Sciatic nerve (tissue), 2 donors: ENCODE measurements at regions not wholly inside any gene's neighbourhood (a gene's known extent, or its start where the extent isn't known, plus 50 kb on each side); places are given as distances from the start of the nearest gene placed in this dataset.
"Not testable (repeated sequence)": the region's sequence is repeated elsewhere in the genome, so short reads cannot be mapped to it uniquely, and the experiment has no call there.

Experiments used
- ATAC-seq: fragments of 200-7000 bp; cut with Tn5 transposase; one replicate; pipeline ENCODE4 v1.9.1; 2020; ENCODE audit warnings: mild to moderate bottlenecking, moderate library complexity
- DNase-seq: peaks from one replicate; pipeline ENCODE4 v3.0.0-alpha.2; 2020; ENCODE audit warnings: low spot score
- intact Hi-C: fragments of 100-400 bp; cut with DNase I; formaldehyde crosslinking; loops from one replicate; pipeline ENCODE4 v1.14.2; 2022
- donor health status: DM: no; HTN: no; CAD: no.
- donor health status: DM: no; HTN: no; CAD: no.

DNA sequence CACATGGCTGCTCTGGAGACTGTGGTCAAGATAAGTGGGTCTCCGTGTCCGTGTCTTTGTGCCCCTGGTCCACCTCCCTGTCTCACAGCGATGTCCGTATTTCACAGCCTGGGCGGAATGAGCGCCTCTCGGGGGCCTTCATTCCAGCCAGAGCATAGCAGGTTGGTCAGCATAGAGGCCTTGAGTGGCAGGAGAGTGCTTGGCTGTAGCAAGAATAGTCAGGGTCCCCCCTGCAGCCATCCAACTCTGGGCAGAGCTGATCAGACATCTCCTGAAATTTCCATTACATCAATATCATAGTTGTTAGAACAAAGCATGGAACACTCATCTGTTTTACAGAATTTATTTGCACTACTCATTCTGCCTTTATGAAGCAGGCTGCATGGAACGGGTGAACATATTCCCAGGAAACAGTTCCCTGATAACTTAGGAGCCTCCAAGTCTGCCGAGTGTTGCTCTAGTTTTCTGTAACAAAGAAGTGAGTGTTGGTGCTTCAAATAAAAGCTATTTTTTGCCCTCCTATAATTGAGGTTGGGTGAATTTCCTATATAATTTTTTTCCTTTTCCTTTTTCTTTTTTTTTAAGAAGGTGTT, 255.3 kb downstream of the INHBA start:
- intact Hi-C loops: no loop called here
- ATAC-seq (peak; percentile 39), DNase-seq (no peak)

- no peak for DNase-seq
- intact Hi-C loops: no loop called here
- no peak for ATAC-seq
Measured at GRCh38 chr7:41446606-41447449, 256.1 kb downstream of the INHBA start.

DNA sequence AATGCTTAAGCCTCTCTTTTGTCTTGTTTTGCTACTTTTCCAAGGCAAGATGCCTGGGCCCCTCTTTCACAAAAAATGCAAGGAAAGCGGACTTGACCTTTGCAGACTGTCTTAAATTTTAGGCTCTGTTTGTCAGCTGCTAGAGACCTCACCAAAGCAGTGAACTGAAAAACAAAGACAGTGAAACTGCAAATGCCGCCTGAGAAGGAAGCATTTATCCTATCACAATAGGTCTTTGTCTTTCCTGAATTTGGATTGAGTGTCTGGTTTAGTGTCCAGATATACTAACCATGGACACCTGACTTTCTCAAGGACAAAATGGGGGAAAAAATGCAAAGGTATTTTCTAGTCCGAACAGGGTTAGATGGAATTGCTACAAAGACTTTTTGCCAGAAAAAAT, 256.9 kb downstream of the INHBA start:
- DNase-seq (no peak), ATAC-seq (no peak)
- intact Hi-C loops: no loop called here

GRCh38 chr7:41445432-41445831, 257.5 kb downstream of the INHBA start:
- no peak for DNase-seq
- intact Hi-C loops: no loop called here
- no peak for ATAC-seq

DNA sequence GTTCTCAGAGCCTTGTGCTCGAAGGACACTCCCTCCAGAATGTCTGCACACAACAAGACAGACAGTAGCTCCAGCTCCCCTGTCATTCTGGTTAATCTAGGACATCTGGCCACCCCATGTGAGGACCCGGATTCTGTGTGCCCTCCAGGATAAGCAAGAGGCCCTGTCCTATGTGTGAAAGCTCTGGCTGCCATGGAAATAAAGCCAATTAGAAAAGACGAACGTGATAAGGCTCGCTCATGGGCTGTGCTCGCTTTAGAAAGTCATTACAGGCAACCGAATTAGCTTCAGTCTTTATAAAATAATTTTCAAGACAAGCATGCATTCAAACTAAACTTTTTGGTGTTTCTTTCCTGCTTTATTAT, 263.4 kb downstream of the INHBA start:
- DNase-seq (no peak), ATAC-seq (no peak)
- intact Hi-C loops: no loop called here

DNA sequence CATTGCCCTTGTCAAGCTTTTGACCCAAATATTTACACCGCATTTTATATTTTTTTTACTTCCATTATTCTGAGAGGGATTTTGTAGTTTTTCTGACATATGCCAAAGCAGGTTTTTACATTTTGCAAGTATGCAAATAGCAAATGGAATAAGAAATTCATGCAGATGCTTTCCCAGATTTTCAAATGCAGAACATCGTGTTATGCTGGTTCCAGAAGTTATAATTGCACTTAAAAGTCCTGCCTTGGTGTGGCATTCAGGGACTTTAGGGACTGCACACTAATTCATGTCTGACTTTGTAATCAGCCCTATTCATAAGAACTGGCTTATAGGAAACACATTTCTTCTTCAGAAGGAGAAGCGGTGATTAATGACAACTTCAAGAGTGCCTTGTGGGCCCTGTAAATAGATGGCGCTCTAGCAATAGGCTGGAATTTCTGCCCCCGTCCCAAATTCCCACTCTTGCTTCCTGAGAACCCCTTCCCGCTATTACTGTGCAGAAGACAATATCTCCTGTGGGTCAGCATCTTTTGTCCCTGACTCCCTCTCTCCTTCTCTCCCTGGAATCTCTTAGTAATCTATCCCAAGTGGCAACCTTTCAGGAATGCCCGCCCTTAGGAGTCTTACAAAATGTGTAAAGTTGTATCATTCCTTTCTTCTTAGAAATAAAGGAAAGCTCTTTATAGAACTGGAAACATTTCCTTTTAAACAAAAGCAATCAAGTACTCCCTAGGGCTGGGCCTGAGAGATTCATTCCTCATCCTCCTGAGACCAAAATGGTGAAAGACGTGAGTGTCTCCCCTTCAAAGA, 264.0 kb downstream of the INHBA start:
- intact Hi-C loops: no loop called here
- ATAC-seq (no peak), DNase-seq (no peak)

GRCh38 chr7:41437257-41438196, 265.4 kb downstream of the INHBA start:
- ATAC-seq (peak; percentile 83), DNase-seq (no peak)
- intact Hi-C loops: no loop called here

DNA sequence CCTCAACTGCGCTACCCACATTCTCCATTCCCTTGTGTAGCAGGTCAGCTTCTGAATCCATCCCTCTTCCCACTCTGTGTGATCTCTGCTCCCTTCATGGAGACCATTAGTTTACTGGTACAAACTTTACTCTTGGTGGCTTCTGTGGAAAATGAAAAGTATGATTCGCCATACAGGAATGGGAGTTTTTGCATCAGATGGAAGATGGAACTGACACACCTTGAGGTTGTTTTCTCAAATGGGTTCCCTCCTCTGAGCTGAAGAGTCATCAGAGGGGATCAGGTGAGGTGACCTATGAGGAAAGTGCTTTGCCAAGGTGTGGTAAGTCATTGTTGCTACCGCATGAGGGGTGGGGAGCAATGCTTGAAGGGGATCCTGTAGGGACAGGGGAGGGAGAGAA, 266.8 kb downstream of the INHBA start:
- ATAC-seq: no peak
- intact Hi-C loops: no loop called here
- DNase-seq: no peak

GRCh38 chr7:41435020-41435419, 267.9 kb downstream of the INHBA start:
- DNase-seq, ATAC-seq, intact Hi-C loops: not testable (repeated sequence)

- no peak for ATAC-seq
- intact Hi-C loops: no loop called here
Measured at GRCh38 chr7:41431671-41432070, 271.2 kb downstream of the INHBA start.

GRCh38 chr7:41428381-41428780, 274.5 kb downstream of the INHBA start:
- peak; percentile 32 for ATAC-seq
- intact Hi-C loops: no loop called here
- DNase-seq: no peak

More at GRCh38 chr7:41431671-41432070, 271.2 kb downstream of the INHBA start:
- DNase-seq: no peak

DNA sequence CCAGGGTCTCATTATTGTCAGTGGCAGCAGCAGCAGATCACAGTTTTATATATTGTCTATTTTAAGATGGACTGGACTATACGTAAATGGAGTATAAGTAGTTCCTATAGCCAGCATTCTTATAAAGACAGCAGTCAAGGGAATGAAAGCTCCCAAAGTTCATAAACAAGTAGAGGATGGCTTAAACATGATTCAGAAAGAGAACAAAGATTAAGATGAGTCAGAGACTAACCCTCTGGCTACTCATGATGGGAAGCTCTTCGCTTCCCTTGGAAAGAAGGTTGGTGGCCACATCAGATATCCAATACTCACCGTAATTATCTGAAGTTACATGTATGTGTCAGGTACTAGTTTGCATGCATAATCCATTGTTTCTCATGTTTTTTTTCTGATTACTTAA, 277.0 kb downstream of the INHBA start:
- intact Hi-C loops: no loop called here
- no peak for DNase-seq
- ATAC-seq: no peak

GRCh38 chr7:41421056-41421455, 281.8 kb downstream of the INHBA start:
- DNase-seq: no peak
- no peak for ATAC-seq
- intact Hi-C loops: no loop called here

DNA sequence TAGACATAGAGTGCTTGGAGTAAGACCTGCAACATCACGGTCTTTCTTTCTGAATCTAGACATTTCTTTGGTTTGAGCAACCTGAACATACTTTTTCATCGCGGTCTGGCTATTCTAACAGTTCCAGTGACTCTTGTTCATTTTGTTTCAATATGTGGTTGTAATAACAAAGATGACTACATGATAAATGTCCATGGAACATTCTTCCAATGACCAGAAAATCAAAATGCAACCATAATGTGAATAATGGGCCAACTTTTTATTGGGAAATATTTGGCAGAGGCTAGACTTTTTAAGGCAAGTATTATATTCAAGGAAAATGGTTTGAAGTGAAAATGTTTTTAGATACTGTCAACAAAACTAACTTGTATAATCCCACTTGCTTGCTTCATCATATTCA, 282.5 kb downstream of the INHBA start:
- DNase-seq (no peak), ATAC-seq (peak; percentile 67)
- intact Hi-C loops: no loop called here

- DNase-seq: no peak
- intact Hi-C loops: no loop called here
- ATAC-seq: no peak
Measured at GRCh38 chr7:41418337-41418736, 284.6 kb downstream of the INHBA start.

DNA sequence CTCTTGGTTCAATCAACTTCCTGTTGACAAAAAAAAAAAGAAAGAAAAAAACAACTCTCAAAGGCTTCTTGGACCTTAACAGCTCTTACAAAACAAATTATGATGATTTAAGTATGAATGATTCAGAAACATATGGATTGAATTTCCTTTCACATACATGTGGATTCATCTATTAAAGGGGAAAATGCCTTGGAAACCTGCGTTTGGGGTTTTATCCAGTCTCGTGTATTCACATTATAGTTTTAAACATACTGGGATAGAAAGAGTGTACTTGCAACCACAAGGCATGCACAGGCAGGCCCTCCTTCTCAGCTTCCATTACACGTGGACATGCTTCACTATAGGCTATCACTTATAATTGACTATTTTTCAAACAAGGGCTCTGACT, 286.7 kb downstream of the INHBA start:
- intact Hi-C loops: no loop called here
- ATAC-seq (no peak), DNase-seq (no peak)

GRCh38 chr7:41415471-41416207, 287.3 kb downstream of the INHBA start:
- intact Hi-C loops: no loop called here
- DNase-seq (no peak), ATAC-seq (no peak)

DNA sequence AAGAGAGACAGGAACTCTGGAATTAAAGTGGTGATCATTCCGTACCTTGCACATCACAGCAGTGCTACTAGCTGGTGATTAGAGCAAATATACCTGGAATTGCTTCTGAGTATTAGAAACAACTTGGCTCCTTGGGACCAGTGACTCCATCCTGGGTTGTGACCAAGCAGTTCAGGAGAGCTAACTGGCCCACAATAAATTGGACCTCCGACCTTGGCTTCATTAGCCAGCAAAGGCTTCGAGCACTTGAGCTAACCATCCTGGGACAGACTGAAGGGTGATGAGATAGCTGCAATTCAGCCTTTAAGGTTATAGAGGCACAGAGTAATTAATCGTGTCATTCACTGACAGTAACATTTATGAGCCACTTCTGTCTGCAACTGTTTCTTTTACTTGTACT, 287.8 kb downstream of the INHBA start:
- intact Hi-C loops: no loop called here
- DNase-seq (no peak), ATAC-seq (no peak)
